OCI-LY1 (cell line): ENCODE measurements at regions not wholly inside any gene's neighbourhood (a gene's known extent, or its start where the extent isn't known, plus 50 kb on each side); places are given as distances from the start of the nearest gene placed in this dataset.

Source experiments
- H2AFZ ChIP-seq: fragments of 200-600 bp; sonication (generic), shearing (Covaris generic); 2 replicates; pipeline ENCODE4 v1.6.0; 2014; ENCODE audit warnings: antibody characterized with exemption, mild to moderate bottlenecking, low read length
- H3F3A ChIP-seq: fragments of 200-600 bp; sonication (generic), shearing (Covaris generic); 2 replicates; pipeline ENCODE4 v1.6.0; 2014; ENCODE audit warnings: mild to moderate bottlenecking, antibody characterized with exemption, low read length, moderate library complexity; ENCODE audit not compliant: insufficient read depth
- H3K27ac ChIP-seq: fragments of 200-600 bp; sonication (generic); 2 replicates; pipeline ENCODE4 v1.5.1; 2014; ENCODE audit warnings: low read length, mixed run types, mild to moderate bottlenecking, low read depth; ENCODE audit not compliant: poor library complexity, severe bottlenecking
- H3K27me3 ChIP-seq: fragments of 200-600 bp; sonication (generic); 2 replicates; pipeline ENCODE4 v1.6.0; 2014; ENCODE audit warnings: antibody characterized with exemption, mild to moderate bottlenecking, low read length, moderate library complexity; ENCODE audit not compliant: insufficient read depth
- H3K36me3 ChIP-seq: fragments of 200-600 bp; sonication (generic); 2 replicates; pipeline ENCODE4 v1.6.1; 2014; ENCODE audit warnings: mild to moderate bottlenecking, antibody characterized with exemption, low read length, moderate library complexity, mixed read lengths; ENCODE audit not compliant: insufficient read depth
- H3K4me1 ChIP-seq: fragments of 200-600 bp; sonication (generic); 2 replicates; pipeline ENCODE4 v1.5.1; 2014; ENCODE audit warnings: mild to moderate bottlenecking, low read length, moderate library complexity; ENCODE audit not compliant: insufficient read depth, severe bottlenecking
- H3K4me2 ChIP-seq: fragments of 200-600 bp; sonication (generic), shearing (Covaris generic); 2 replicates; pipeline ENCODE4 v1.6.1; 2014; ENCODE audit warnings: low read length
- H3K4me3 ChIP-seq: fragments of 200-600 bp; sonication (generic); 2 replicates; pipeline ENCODE4 v1.5.1; 2014; ENCODE audit warnings: low read length, low read depth, mild to moderate bottlenecking, mixed read lengths; ENCODE audit not compliant: poor library complexity, severe bottlenecking
- H3K79me2 ChIP-seq: fragments of 200-600 bp; shearing (Covaris generic); 2 replicates; pipeline ENCODE4 v1.6.1; 2016; ENCODE audit warnings: mixed run types, low read length, mixed read lengths; ENCODE audit not compliant: insufficient read depth
- H3K9ac ChIP-seq: fragments of 200-600 bp; sonication (generic), shearing (Covaris generic); 2 replicates; pipeline ENCODE4 v1.6.1; 2014; ENCODE audit warnings: mild to moderate bottlenecking, low read length, mixed read lengths
- H3K9me2 ChIP-seq: fragments of 200-600 bp; sonication (generic), shearing (Covaris generic); 2 replicates; pipeline ENCODE4 v1.6.1; 2014; ENCODE audit warnings: low read depth, mild to moderate bottlenecking, low read length, mixed read lengths
- H3K9me3 ChIP-seq: fragments of 200-600 bp; shearing (Covaris generic); 2 replicates; pipeline ENCODE4 v1.6.1; 2014; ENCODE audit warnings: low read length, mixed read lengths
- H4K20me1 ChIP-seq: fragments of 200-600 bp; sonication (generic), shearing (Covaris generic); 2 replicates; pipeline ENCODE4 v1.6.0; 2016; ENCODE audit warnings: mild to moderate bottlenecking, low read length; ENCODE audit not compliant: insufficient read depth
- CTCF ChIP-seq: fragments of 200-600 bp; sonication (generic), shearing (Covaris generic); IDR thresholded peaks from 2 replicates; pipeline ENCODE4 v1.5.1; 2017; ENCODE audit warnings: mild to moderate bottlenecking, antibody characterized with exemption, low read length, moderate library complexity, mixed read lengths
- EZH2 ChIP-seq: fragments of 200-600 bp; sonication (generic), shearing (Covaris generic); IDR thresholded peaks from 2 replicates; pipeline ENCODE4 v1.8.0; 2017; ENCODE audit warnings: borderline replicate concordance, mixed run types, mild to moderate bottlenecking, antibody characterized with exemption, low read length, moderate library complexity, mixed read lengths

GRCh38 chr17:79272220-79272619 lies 197.6 kb downstream of the ENGASE start:
- H3K9ac ChIP-seq: no peak overlapping the region
- TF ChIP-seq CTCF: no peak
- no peak for TF ChIP-seq EZH2
- no peaks in the 10 kb centered on the region for H3K9me3 ChIP-seq
- H3F3A ChIP-seq: no peaks in the 10 kb centered on the region
- H3K4me2 ChIP-seq: no peak overlapping the region
- H3K4me3 ChIP-seq: no peak overlapping the region
- no peaks in the 10 kb centered on the region for H3K9me2 ChIP-seq
- H4K20me1 ChIP-seq: no peaks in the 10 kb centered on the region
- H3K36me3 ChIP-seq: no peaks in the 10 kb centered on the region
- H3K27me3 ChIP-seq: no peaks in the 10 kb centered on the region
- H2AFZ ChIP-seq: no peak overlapping the region
- no peaks in the 10 kb centered on the region for H3K4me1 ChIP-seq
- H3K79me2 ChIP-seq: no peaks in the 10 kb centered on the region
- no peak overlapping the region for H3K27ac ChIP-seq

- no peak overlapping the region for H2AFZ ChIP-seq
- H3K4me2 ChIP-seq: no peak overlapping the region
- no peaks in the 10 kb centered on the region for H3K36me3 ChIP-seq
- no peaks in the 10 kb centered on the region for H3K79me2 ChIP-seq
- H3K4me1 ChIP-seq: no peaks in the 10 kb centered on the region
- H3K27ac ChIP-seq: no peak overlapping the region
- no peak for TF ChIP-seq EZH2
- TF ChIP-seq CTCF: no peak
- no peak overlapping the region for H3K4me3 ChIP-seq
- H3K9ac ChIP-seq: no peak overlapping the region
- no peaks in the 10 kb centered on the region for H3F3A ChIP-seq
- H3K27me3 ChIP-seq: peaks cover 5% of the 10 kb centered on the region
- H4K20me1 ChIP-seq: no peaks in the 10 kb centered on the region
- H3K9me2 ChIP-seq: no peaks in the 10 kb centered on the region
- no peaks in the 10 kb centered on the region for H3K9me3 ChIP-seq
These were observed 195.0 kb downstream of the ENGASE start for GRCh38 chr17:79269620-79270019.

- TF ChIP-seq CTCF (no peak), EZH2 (no peak)
- Histone ChIP-seq H4K20me1 (no peaks in the 10 kb centered on the region), H3K9ac (no peak overlapping the region), H3K36me3 (no peaks in the 10 kb centered on the region), H3K4me2 (no peak overlapping the region), H3K4me3 (no peak overlapping the region), H3K79me2 (no peaks in the 10 kb centered on the region), H3K9me3 (no peaks in the 10 kb centered on the region), H3F3A (no peaks in the 10 kb centered on the region), H3K27ac (no peak overlapping the region), H3K9me2 (no peaks in the 10 kb centered on the region), H2AFZ (no peak overlapping the region), H3K27me3 (peaks cover 8% of the 10 kb centered on the region), H3K4me1 (no peaks in the 10 kb centered on the region)
These were observed 188.6 kb downstream of the ENGASE start for GRCh38 chr17:79263191-79263590.
